ENCODE measurements at regions not wholly inside any gene's neighbourhood (a gene's known extent, or its start where the extent isn't known, plus 50 kb on each side); places are given as distances from the start of the nearest gene placed in this dataset.

DNA sequence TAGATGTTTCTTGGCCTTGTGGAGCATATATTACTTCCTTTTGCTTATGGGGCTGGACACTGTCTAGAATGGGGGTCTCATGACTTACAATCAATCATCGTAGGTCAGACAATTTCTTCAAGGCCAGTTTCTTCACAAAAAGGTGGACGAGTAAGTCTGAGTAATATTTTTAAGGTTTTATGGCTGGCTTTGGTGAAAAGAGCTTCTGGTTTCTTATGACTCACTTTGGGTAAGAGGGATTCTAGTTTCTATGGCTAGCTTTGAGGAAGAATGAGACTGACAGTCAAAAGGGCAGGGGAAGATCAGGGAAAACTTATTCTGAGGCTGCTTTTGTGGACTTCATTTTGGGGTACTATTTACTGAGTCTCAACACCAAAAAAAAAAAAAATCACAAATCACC lies 2067.2 kb upstream of the C9orf72 start:
- H3K9ac ChIP-seq (replicated peaks; ENCODE audit: extremely low read depth, insufficient read depth, low read length): no peak overlapping the region
- intact Hi-C loops (cut with micrococcal nuclease) (no loop called here), dilution Hi-C loops (cut with MboI; ENCODE audit: extremely low pct_ligation_motif_present, low sequenced_read_pairs) (no loop called here)
- H3K27me3 ChIP-seq (ENCODE audit: control insufficient read depth in 2 of 2, insufficient read depth in 2 of 2, low read length in 2 of 2): no peaks in the 10 kb centered on the region
- no peak overlapping the region for H3K4me2 ChIP-seq (ENCODE audit: insufficient read depth, low read length)
- H3K4me3 ChIP-seq (replicated peaks in 1 of 3; ENCODE audit: insufficient read depth in 1 of 3, low read depth in 1 of 3, low read length in 3 of 3): no peak overlapping the region
- no peak overlapping the region for H3K27ac ChIP-seq (ENCODE audit: insufficient read depth, low read depth, low read length)
- DNase-seq (ENCODE audit: low read depth, low spot score) (no peak), FAIRE-seq (no peak)
- no peaks in the 10 kb centered on the region for H3K9me1 ChIP-seq (replicated peaks; ENCODE audit: control insufficient read depth, extremely low read depth, insufficient read depth, low read length)
- TF ChIP-seq EZH2 (IDR thresholded peaks at IDR 0.05; ENCODE audit: borderline replicate concordance, low read depth, low read length, severe bottlenecking): no peak
- TF ChIP-seq, protein P1, sequence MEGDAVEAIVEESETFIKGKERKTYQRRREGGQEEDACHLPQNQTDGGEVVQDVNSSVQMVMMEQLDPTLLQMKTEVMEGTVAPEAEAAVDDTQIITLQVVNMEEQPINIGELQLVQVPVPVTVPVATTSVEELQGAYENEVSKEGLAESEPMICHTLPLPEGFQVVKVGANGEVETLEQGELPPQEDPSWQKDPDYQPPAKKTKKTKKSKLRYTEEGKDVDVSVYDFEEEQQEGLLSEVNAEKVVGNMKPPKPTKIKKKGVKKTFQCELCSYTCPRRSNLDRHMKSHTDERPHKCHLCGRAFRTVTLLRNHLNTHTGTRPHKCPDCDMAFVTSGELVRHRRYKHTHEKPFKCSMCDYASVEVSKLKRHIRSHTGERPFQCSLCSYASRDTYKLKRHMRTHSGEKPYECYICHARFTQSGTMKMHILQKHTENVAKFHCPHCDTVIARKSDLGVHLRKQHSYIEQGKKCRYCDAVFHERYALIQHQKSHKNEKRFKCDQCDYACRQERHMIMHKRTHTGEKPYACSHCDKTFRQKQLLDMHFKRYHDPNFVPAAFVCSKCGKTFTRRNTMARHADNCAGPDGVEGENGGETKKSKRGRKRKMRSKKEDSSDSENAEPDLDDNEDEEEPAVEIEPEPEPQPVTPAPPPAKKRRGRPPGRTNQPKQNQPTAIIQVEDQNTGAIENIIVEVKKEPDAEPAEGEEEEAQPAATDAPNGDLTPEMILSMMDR (IDR thresholded peaks at IDR 0.05; ENCODE audit: extremely low read depth in 1 of 2, insufficient read depth in 1 of 2, low read depth in 1 of 2, low read length in 2 of 2): no peak
- no peak for TF ChIP-seq POLR2A (IDR thresholded peaks at IDR 0.05; ENCODE audit: low read depth, low read length)
- TF ChIP-seq JUN (IDR thresholded peaks at IDR 0.05; ENCODE audit: borderline replicate concordance, insufficient read depth, insufficient read length, low read depth): no peak
- TF ChIP-seq POLR2AphosphoS5 (IDR thresholded peaks at IDR 0.05; ENCODE audit: insufficient read depth, low read depth, low read length): no peak
- TF ChIP-seq, protein P2, sequence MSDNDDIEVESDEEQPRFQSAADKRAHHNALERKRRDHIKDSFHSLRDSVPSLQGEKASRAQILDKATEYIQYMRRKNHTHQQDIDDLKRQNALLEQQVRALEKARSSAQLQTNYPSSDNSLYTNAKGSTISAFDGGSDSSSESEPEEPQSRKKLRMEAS (IDR thresholded peaks at IDR 0.05; ENCODE audit: insufficient read depth, insufficient read length): no peak
- H3K4me1 ChIP-seq (ENCODE audit: control insufficient read depth, extremely low read depth, insufficient read depth, low read length): no peaks in the 10 kb centered on the region
- no TSS peak for BruUV-seq (replicated peaks)
- CTCF ChIA-PET: no interaction called here
- POLR2A ChIA-PET: no interaction called here
- H3K79me2 ChIP-seq (ENCODE audit: control insufficient read depth, insufficient read depth, low read length): no peaks in the 10 kb centered on the region
- H3K36me3 ChIP-seq (ENCODE audit: control insufficient read depth in 2 of 2, extremely low read depth in 1 of 2, insufficient read depth in 2 of 2, low read length in 2 of 2): no peaks in the 10 kb centered on the region
- H4K20me1 ChIP-seq (replicated peaks; ENCODE audit: control insufficient read depth, extremely low read depth, insufficient read depth, low read length): no peaks in the 10 kb centered on the region
- no peak overlapping the region for H2AFZ ChIP-seq (ENCODE audit: low read depth, low read length)
- peaks cover 5% of the 10 kb centered on the region for H3K9me3 ChIP-seq (replicated peaks; ENCODE audit: control insufficient read depth, insufficient read depth, low read length)

DNA sequence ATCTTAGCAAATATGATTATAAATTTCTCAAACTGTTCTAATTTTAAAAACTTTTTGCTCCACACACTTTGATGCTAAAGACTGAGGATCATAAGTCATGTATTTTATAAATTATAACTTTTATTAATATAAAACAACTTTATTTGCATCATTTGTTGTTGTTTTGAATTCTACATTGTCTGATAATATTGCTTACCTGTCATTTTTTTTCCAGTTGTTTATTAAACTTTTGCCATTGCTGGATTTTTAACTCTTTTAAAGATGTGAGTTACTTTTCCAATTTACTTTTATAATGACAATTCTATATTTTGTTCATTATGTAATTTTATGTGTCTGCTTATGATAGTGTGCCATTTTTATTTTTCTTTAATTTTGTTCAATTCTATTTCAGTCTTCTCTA lies 2071.2 kb upstream of the C9orf72 start:
- ChIA-PET CTCF (no interaction called here), POLR2A (no interaction called here)

More for the DNA sequence above, 2071.2 kb upstream of the C9orf72 start:
- H3K4me1 ChIP-seq (ENCODE audit: control insufficient read depth, extremely low read depth, insufficient read depth, low read length): no peaks in the 10 kb centered on the region
- H4K20me1 ChIP-seq (replicated peaks; ENCODE audit: control insufficient read depth, extremely low read depth, insufficient read depth, low read length): no peaks in the 10 kb centered on the region
- FAIRE-seq (no peak), DNase-seq (ENCODE audit: low read depth, low spot score) (no peak)
- dilution Hi-C loops (cut with MboI; ENCODE audit: extremely low pct_ligation_motif_present, low sequenced_read_pairs): no loop called here
- H2AFZ ChIP-seq (ENCODE audit: low read depth, low read length): no peak overlapping the region
- no peaks in the 10 kb centered on the region for H3K9me1 ChIP-seq (replicated peaks; ENCODE audit: control insufficient read depth, extremely low read depth, insufficient read depth, low read length)
- no peak overlapping the region for H3K4me2 ChIP-seq (ENCODE audit: insufficient read depth, low read length)
- no peak overlapping the region for H3K27ac ChIP-seq (ENCODE audit: insufficient read depth, low read depth, low read length)
- H3K79me2 ChIP-seq (ENCODE audit: control insufficient read depth, insufficient read depth, low read length): no peaks in the 10 kb centered on the region
- no peaks in the 10 kb centered on the region for H3K27me3 ChIP-seq (ENCODE audit: control insufficient read depth in 2 of 2, insufficient read depth in 2 of 2, low read length in 2 of 2)
- BruUV-seq (replicated peaks): no TSS peak
- H3K9ac ChIP-seq (replicated peaks; ENCODE audit: extremely low read depth, insufficient read depth, low read length): no peak overlapping the region
- no peak overlapping the region for H3K4me3 ChIP-seq (replicated peaks in 1 of 3; ENCODE audit: insufficient read depth in 1 of 3, low read depth in 1 of 3, low read length in 3 of 3)
- H3K9me3 ChIP-seq (replicated peaks; ENCODE audit: control insufficient read depth, insufficient read depth, low read length): no peaks in the 10 kb centered on the region
- H3K36me3 ChIP-seq (ENCODE audit: control insufficient read depth in 2 of 2, extremely low read depth in 1 of 2, insufficient read depth in 2 of 2, low read length in 2 of 2): no peaks in the 10 kb centered on the region
- TF ChIP-seq POLR2AphosphoS5 (IDR thresholded peaks at IDR 0.05; ENCODE audit: insufficient read depth, low read depth, low read length) (no peak), EZH2 (IDR thresholded peaks at IDR 0.05; ENCODE audit: borderline replicate concordance, low read depth, low read length, severe bottlenecking) (no peak), GATA2 (IDR thresholded peaks at IDR 0.05; ENCODE audit: insufficient read depth, insufficient read length, low read depth, low read length) (no peak), JUN (IDR thresholded peaks at IDR 0.05; ENCODE audit: borderline replicate concordance, insufficient read depth, insufficient read length, low read depth) (no peak), MYC (IDR thresholded peaks at IDR 0.05; ENCODE audit: low read depth, low read length) (no peak), FOS (IDR thresholded peaks at IDR 0.05; ENCODE audit: borderline replicate concordance, insufficient read depth, low read length) (no peak), POLR2A (IDR thresholded peaks at IDR 0.05; ENCODE audit: low read depth, low read length) (no peak)
- TF ChIP-seq, protein P2 (IDR thresholded peaks at IDR 0.05; ENCODE audit: insufficient read depth, insufficient read length): no peak
- TF ChIP-seq, protein P1 (IDR thresholded peaks at IDR 0.05; ENCODE audit: extremely low read depth in 1 of 2, insufficient read depth in 1 of 2, low read depth in 1 of 2, low read length in 2 of 2): no peak
- intact Hi-C loops (cut with micrococcal nuclease): no loop called here
